ENCODE measurements at regions not wholly inside any gene's neighbourhood (a gene's known extent, or its start where the extent isn't known, plus 50 kb on each side); places are given as distances from the start of the nearest gene placed in this dataset.

DNA sequence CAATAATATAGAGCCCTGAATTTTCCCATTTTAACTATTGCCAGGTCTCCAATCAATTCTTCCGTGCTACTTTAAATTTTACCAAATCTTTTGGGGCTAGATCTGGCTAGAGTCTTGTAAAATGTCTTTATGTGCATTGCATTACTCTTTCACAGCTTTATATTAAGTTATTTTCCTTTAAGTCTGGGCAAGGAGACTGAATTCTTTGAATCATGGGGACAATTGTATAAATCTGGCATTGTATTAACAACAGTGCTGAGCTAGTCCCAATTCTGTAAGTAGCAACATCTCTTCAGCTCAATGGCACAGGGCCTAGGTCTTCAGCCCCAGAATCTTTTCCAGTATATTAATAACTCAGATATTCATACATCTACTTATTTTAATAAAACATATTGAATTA lies 1080.4 kb upstream of the INTU start:
- TF ChIP-seq, protein P1, sequence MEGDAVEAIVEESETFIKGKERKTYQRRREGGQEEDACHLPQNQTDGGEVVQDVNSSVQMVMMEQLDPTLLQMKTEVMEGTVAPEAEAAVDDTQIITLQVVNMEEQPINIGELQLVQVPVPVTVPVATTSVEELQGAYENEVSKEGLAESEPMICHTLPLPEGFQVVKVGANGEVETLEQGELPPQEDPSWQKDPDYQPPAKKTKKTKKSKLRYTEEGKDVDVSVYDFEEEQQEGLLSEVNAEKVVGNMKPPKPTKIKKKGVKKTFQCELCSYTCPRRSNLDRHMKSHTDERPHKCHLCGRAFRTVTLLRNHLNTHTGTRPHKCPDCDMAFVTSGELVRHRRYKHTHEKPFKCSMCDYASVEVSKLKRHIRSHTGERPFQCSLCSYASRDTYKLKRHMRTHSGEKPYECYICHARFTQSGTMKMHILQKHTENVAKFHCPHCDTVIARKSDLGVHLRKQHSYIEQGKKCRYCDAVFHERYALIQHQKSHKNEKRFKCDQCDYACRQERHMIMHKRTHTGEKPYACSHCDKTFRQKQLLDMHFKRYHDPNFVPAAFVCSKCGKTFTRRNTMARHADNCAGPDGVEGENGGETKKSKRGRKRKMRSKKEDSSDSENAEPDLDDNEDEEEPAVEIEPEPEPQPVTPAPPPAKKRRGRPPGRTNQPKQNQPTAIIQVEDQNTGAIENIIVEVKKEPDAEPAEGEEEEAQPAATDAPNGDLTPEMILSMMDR (IDR thresholded peaks at IDR 0.05) = no peak
- no peak for TF ChIP-seq POLR2A (IDR thresholded peaks at IDR 0.05)
